HFFc6 (cell line): ENCODE measurements at regions not wholly inside any gene's neighbourhood (a gene's known extent, or its start where the extent isn't known, plus 50 kb on each side); places are given as distances from the start of the nearest gene placed in this dataset.
A peak's percentile ranks its signal among the peaks of the same experiment; 100 is the strongest.

Experiments
- DNase-seq: peaks from one replicate; pipeline ENCODE4 v3.0.0-alpha.2; 2018
- H3K27ac Mint-ChIP-seq: 2 replicates; pipeline ENCODE4 v1.8.0; 2020; ENCODE audit warnings: mild to moderate bottlenecking, mixed read lengths
- H3K27me3 Mint-ChIP-seq: 2 replicates; pipeline ENCODE4 v1.8.0; 2021; ENCODE audit warnings: mild to moderate bottlenecking, moderate library complexity, mixed read lengths; ENCODE audit not compliant: insufficient read depth
- H3K36me3 Mint-ChIP-seq: 2 replicates; pipeline ENCODE4 v1.8.0; 2021; ENCODE audit warnings: low read depth, mixed read lengths
- H3K4me1 Mint-ChIP-seq: 2 replicates; pipeline ENCODE4 v1.8.0; 2020; ENCODE audit warnings: low read depth, mixed read lengths
- H3K4me3 Mint-ChIP-seq: 2 replicates; pipeline ENCODE4 v1.8.0; 2020; ENCODE audit warnings: mild to moderate bottlenecking, moderate library complexity, mixed read lengths
- H3K9me3 Mint-ChIP-seq: 2 replicates; pipeline ENCODE4 v1.8.0; 2020; ENCODE audit warnings: mild to moderate bottlenecking, mixed read lengths
- TF ChIP-seq, protein P1 (sequence below): fragments of 200-600 bp; sonication (generic); IDR thresholded peaks from 2 replicates; pipeline ENCODE4 v1.5.0; 2021; ENCODE audit warnings: antibody characterized with exemption, mild to moderate bottlenecking

DNA sequence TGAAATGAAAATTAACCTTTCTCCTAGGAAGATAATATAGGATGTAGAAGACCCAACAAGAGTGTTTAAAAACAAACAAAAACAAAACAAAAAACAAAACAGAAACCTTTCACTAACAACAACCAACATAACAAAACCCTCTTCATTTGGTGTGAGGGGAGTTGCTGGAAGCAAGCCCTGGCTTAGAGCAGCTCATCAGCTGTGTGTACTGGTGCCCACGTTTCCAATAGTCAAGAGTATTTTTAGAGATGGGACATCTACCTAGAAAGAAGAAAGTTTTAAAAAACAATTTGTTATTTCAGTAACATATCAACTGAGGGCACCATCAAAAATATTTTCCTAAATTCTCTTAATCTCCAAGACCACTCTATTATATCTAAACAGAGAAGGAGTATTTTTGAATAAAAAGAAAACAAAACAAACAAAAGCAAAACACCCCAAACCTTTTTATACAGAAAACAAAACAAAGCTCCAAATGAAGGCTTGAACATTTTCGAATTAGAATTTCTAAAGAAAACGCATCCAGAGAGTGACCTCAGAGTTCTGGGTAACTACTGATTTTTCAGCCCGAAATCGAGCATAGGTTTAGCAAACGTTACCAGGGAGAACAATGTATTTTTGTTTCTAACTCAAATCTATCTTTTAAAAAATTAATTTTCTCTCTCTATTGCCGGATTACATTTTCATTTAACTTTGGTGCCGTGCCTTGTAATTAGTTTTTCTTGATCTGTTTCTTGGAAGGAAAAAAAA lies 134.6 kb downstream of the INSIG2 start:
- Mint-ChIP-seq H3K27ac (no peak overlapping the region), H3K9me3 (no peaks in the 10 kb centered on the region), H3K4me3 (no peak overlapping the region), H3K27me3 (peaks cover 32% of the 10 kb centered on the region), H3K36me3 (no peaks in the 10 kb centered on the region), H3K4me1 (no peaks in the 10 kb centered on the region)
- no peak for DNase-seq
- TF ChIP-seq, protein P1, sequence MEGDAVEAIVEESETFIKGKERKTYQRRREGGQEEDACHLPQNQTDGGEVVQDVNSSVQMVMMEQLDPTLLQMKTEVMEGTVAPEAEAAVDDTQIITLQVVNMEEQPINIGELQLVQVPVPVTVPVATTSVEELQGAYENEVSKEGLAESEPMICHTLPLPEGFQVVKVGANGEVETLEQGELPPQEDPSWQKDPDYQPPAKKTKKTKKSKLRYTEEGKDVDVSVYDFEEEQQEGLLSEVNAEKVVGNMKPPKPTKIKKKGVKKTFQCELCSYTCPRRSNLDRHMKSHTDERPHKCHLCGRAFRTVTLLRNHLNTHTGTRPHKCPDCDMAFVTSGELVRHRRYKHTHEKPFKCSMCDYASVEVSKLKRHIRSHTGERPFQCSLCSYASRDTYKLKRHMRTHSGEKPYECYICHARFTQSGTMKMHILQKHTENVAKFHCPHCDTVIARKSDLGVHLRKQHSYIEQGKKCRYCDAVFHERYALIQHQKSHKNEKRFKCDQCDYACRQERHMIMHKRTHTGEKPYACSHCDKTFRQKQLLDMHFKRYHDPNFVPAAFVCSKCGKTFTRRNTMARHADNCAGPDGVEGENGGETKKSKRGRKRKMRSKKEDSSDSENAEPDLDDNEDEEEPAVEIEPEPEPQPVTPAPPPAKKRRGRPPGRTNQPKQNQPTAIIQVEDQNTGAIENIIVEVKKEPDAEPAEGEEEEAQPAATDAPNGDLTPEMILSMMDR, result no peak

GRCh38 chr2:118222273-118222594 lies 134.0 kb downstream of the INSIG2 start:
- DNase-seq, result no peak
- Mint-ChIP-seq H3K36me3 (no peaks in the 10 kb centered on the region), H3K4me3 (no peak overlapping the region), H3K9me3 (no peaks in the 10 kb centered on the region), H3K4me1 (no peaks in the 10 kb centered on the region), H3K27ac (no peak overlapping the region), H3K27me3 (peaks cover 32% of the 10 kb centered on the region)
- TF ChIP-seq, protein P1, result peak; percentile 44

DNA sequence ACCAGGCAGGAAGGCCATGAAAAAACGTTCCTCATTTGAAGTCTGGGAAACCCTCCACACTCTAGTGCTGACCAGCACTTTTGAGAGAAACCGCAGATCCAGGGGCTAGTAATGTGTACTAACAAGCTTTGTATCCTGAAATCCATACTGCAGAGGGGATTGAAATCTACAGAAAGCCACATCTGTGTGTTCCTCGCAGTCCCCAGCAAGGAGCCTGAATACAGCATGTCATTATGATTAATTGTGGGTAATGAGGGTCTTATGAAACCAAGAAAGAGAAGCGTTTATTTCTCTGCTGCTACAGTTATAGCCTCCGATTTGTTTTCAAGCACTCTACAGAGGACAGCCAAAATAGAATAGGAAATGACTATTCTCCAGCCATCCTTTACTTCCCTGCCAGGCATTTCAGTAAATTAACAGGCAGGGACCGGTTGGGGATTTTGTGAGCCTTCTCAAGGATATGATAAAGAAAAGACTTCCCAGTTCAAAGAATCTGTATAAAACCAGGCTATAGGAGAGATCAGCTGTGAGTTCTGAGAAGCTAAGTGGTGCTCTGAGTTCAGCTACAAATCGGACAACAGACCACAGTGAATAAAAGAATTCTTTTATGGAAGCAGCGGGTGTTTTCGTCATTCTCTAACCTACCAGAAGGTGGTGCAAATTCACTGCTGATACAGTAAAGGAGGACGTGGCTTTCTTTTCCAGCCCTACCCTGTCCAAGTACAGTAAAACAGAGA lies 133.4 kb downstream of the INSIG2 start:
- peak; percentile 67 for DNase-seq
- no peak overlapping the region for H3K4me3 Mint-ChIP-seq
- TF ChIP-seq, protein P1, result peak; percentile 86
- H3K9me3 Mint-ChIP-seq, result no peaks in the 10 kb centered on the region
- no peaks in the 10 kb centered on the region for H3K36me3 Mint-ChIP-seq
- H3K27me3 Mint-ChIP-seq, result peaks cover 33% of the 10 kb centered on the region
- no peaks in the 10 kb centered on the region for H3K4me1 Mint-ChIP-seq
- H3K27ac Mint-ChIP-seq, result no peak overlapping the region

- no peaks in the 10 kb centered on the region for H3K4me1 Mint-ChIP-seq
- TF ChIP-seq, protein P1, result no peak
- no peaks in the 10 kb centered on the region for H3K9me3 Mint-ChIP-seq
- H3K36me3 Mint-ChIP-seq, result no peaks in the 10 kb centered on the region
- no peak overlapping the region for H3K27ac Mint-ChIP-seq
- no peak for DNase-seq
- peaks cover 25% of the 10 kb centered on the region for H3K27me3 Mint-ChIP-seq
- no peak overlapping the region for H3K4me3 Mint-ChIP-seq
Measured at GRCh38 chr2:118219611-118220010, 131.3 kb downstream of the INSIG2 start.

DNA sequence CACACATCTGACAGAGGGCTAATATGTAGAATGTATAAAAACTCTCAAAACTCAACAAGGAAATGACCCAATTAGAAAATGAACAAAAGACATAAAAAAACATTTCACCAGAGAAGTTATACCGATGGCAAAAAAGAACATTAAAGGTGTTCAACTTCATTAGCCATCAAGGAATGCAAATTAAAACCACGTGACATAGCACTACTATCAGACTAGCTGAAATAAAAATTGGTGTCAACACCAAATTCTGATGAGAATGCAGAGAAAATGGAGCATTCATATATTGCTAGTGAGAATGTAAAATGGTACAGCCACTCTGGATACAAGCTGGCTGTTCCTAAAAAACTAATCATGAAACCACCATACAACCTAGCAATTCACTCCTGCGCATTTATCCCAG lies 128.0 kb downstream of the INSIG2 start:
- DNase-seq, result no peak
- Mint-ChIP-seq H3K4me3 (no peak overlapping the region), H3K9me3 (no peaks in the 10 kb centered on the region), H3K27ac (no peak overlapping the region), H3K4me1 (no peaks in the 10 kb centered on the region), H3K36me3 (no peaks in the 10 kb centered on the region), H3K27me3 (peaks cover 6% of the 10 kb centered on the region; the same call in 1 of the 2 replicates)
- TF ChIP-seq, protein P1, result no peak
